H9 (cell line): ENCODE measurements at regions not wholly inside any gene's neighbourhood (a gene's known extent, or its start where the extent isn't known, plus 50 kb on each side); places are given as distances from the start of the nearest gene placed in this dataset.

Experiments
- DNase-seq: peaks from one replicate; pipeline ENCODE4 v3.0.0-alpha.2; 2017
- H2AFZ ChIP-seq: one replicate; pipeline ENCODE4 v1.6.1; 2013; ENCODE audit warnings: mild to moderate bottlenecking, low read length, control low read depth, moderate library complexity
- H2AK5ac ChIP-seq: 2 replicates; pipeline ENCODE4 v1.6.1; 2013; ENCODE audit warnings: low read length, control low read depth, mixed read lengths; ENCODE audit not compliant: insufficient read length
- H2BK120ac ChIP-seq: one replicate; pipeline ENCODE4 v1.6.1; 2013; ENCODE audit warnings: low read depth, mild to moderate bottlenecking, low read length, control low read depth, inconsistent platforms; ENCODE audit not compliant: poor library complexity, severe bottlenecking
- H2BK12ac ChIP-seq: 2 replicates; pipeline ENCODE4 v1.6.1; 2013; ENCODE audit warnings: low read length, control low read depth, mixed read lengths, low read depth; ENCODE audit not compliant: insufficient read length
- H2BK15ac ChIP-seq: 2 replicates; pipeline ENCODE4 v1.6.1; 2013; ENCODE audit warnings: low read depth, low read length, control low read depth
- H2BK20ac ChIP-seq: one replicate; pipeline ENCODE4 v1.6.1; 2013; ENCODE audit warnings: low read depth, mild to moderate bottlenecking, low read length, control low read depth, inconsistent platforms; ENCODE audit not compliant: poor library complexity, severe bottlenecking
- H2BK5ac ChIP-seq: 2 replicates; pipeline ENCODE4 v1.6.1; 2013; ENCODE audit warnings: low read length, control low read depth, mixed read lengths; ENCODE audit not compliant: insufficient read length
- H3K14ac ChIP-seq: 2 replicates; pipeline ENCODE4 v1.6.1; 2013; ENCODE audit warnings: low read length, control low read depth; ENCODE audit not compliant: insufficient read depth
- H3K18ac ChIP-seq: 2 replicates; pipeline ENCODE4 v1.6.1; 2013; ENCODE audit warnings: low read depth, mild to moderate bottlenecking, mixed read lengths, low read length, control low read depth; ENCODE audit not compliant: insufficient read length
- H3K23ac ChIP-seq: 2 replicates; pipeline ENCODE4 v1.6.1; 2013; ENCODE audit warnings: low read length, control low read depth, mixed read lengths, low read depth; ENCODE audit not compliant: insufficient read length
- H3K23me2 ChIP-seq: 2 replicates; pipeline ENCODE4 v1.6.1; 2013; ENCODE audit warnings: low read depth, mild to moderate bottlenecking, mixed read lengths, low read length, control low read depth; ENCODE audit not compliant: insufficient read length, poor library complexity, severe bottlenecking
- H3K27ac ChIP-seq: 2 replicates; pipeline ENCODE4 v1.5.1; 2013; ENCODE audit warnings: low read length, control low read depth, mixed read lengths, low read depth; ENCODE audit not compliant: insufficient read length
- H3K27me3 ChIP-seq: 2 replicates; pipeline ENCODE4 v1.6.1; 2013; ENCODE audit warnings: low read length, control low read depth, inconsistent platforms; ENCODE audit not compliant: insufficient read depth
- H3K4ac ChIP-seq: 2 replicates; pipeline ENCODE4 v1.6.1; 2013; ENCODE audit warnings: low read depth, mild to moderate bottlenecking, control low read depth, inconsistent platforms, low read length, moderate library complexity
- H3K4me1 ChIP-seq: 2 replicates; pipeline ENCODE4 v1.6.1; 2013; ENCODE audit warnings: low read length, control low read depth, inconsistent platforms; ENCODE audit not compliant: insufficient read depth
- H3K4me2 ChIP-seq: 2 replicates; pipeline ENCODE4 v1.6.1; 2013; ENCODE audit warnings: low read length, control low read depth, mixed read lengths; ENCODE audit not compliant: insufficient read length, insufficient read depth
- H3K56ac ChIP-seq: 2 replicates; pipeline ENCODE4 v1.6.1; 2013; ENCODE audit warnings: low read depth, mild to moderate bottlenecking, mixed read lengths, low read length, control low read depth; ENCODE audit not compliant: insufficient read length
- H3K79me1 ChIP-seq: 2 replicates; pipeline ENCODE4 v1.6.1; 2013; ENCODE audit warnings: low read depth, mild to moderate bottlenecking, moderate library complexity, low read length, control low read depth, inconsistent platforms; ENCODE audit not compliant: insufficient read depth, poor library complexity, severe bottlenecking
- H3K79me2 ChIP-seq: 2 replicates; pipeline ENCODE4 v1.6.1; 2013; ENCODE audit warnings: low read length, control low read depth, inconsistent platforms; ENCODE audit not compliant: insufficient read depth
- H3K9ac ChIP-seq: 2 replicates; pipeline ENCODE4 v1.6.1; 2013; ENCODE audit warnings: low read length, control low read depth, mixed read lengths; ENCODE audit not compliant: insufficient read length; ENCODE audit errors: extremely low read depth
- H3K9me3 ChIP-seq: one replicate; pipeline ENCODE4 v1.6.1; 2013; ENCODE audit warnings: low read depth, low read length, inconsistent platforms; ENCODE audit not compliant: control insufficient read depth
- H3T11ph ChIP-seq: one replicate; pipeline ENCODE4 v1.6.1; 2013; ENCODE audit warnings: mild to moderate bottlenecking, low read length, control low read depth, inconsistent platforms
- H4K20me1 ChIP-seq: one replicate; pipeline ENCODE4 v1.6.1; 2013; ENCODE audit not compliant: control insufficient read depth, insufficient read length, insufficient read depth
- H4K5ac ChIP-seq: 2 replicates; pipeline ENCODE4 v1.6.1; 2013; ENCODE audit warnings: low read depth, mild to moderate bottlenecking, mixed read lengths, low read length, control low read depth; ENCODE audit not compliant: insufficient read length
- H4K8ac ChIP-seq: replicated peaks from 2 replicates; pipeline ENCODE4 v1.6.1; 2013; ENCODE audit warnings: low read length, control low read depth, mixed read lengths, low read depth; ENCODE audit not compliant: insufficient read length
- H4K91ac ChIP-seq: 2 replicates; pipeline ENCODE4 v1.6.1; 2013; ENCODE audit warnings: low read depth, mild to moderate bottlenecking, moderate library complexity, mixed read lengths, low read length, control low read depth; ENCODE audit not compliant: insufficient read length
- H3K27ac Mint-ChIP-seq, 3 experiments: 2 replicates in 2 of 3; 3 replicates in 1 of 3; pipeline ENCODE4 v1.8.0; 2020 to 2021; ENCODE audit warnings: mixed read lengths in 3 of 3, mild to moderate bottlenecking in 1 of 3, moderate library complexity in 1 of 3
- H3K27me3 Mint-ChIP-seq: 2 replicates; pipeline ENCODE4 v1.8.0; 2021; ENCODE audit warnings: low read depth, mild to moderate bottlenecking, moderate library complexity, mixed read lengths
- H3K36me3 Mint-ChIP-seq, 3 experiments: 2 replicates in 2 of 3; 3 replicates in 1 of 3; pipeline ENCODE4 v1.8.0; 2020 to 2021; ENCODE audit warnings: low read depth in 3 of 3, mixed read lengths in 3 of 3; ENCODE audit not compliant: insufficient read depth in 1 of 3
- H3K4me1 Mint-ChIP-seq, 2 experiments: 2 replicates each; pipeline ENCODE4 v1.8.0; 2020; ENCODE audit warnings: mixed read lengths in 2 of 2
- H3K4me3 Mint-ChIP-seq, 2 experiments: 2 replicates in 1 of 2; 3 replicates in 1 of 2; pipeline ENCODE4 v1.8.0; 2020 to 2021; ENCODE audit warnings: mild to moderate bottlenecking in 2 of 2, mixed read lengths in 2 of 2, moderate library complexity in 1 of 2
- H3K9me3 Mint-ChIP-seq, 2 experiments: 2 replicates in 1 of 2; 3 replicates in 1 of 2; pipeline ENCODE4 v1.8.0; 2020; ENCODE audit warnings: mild to moderate bottlenecking in 2 of 2, mixed read lengths in 2 of 2, moderate library complexity in 1 of 2
- CTCF ChIP-seq: fragments of 200-600 bp; sonication (generic); conservative IDR thresholded peaks from 3 replicates; pipeline ENCODE4 v1.8.0; 2021; ENCODE audit warnings: antibody characterized with exemption, mild to moderate bottlenecking
- WGBS: extraction: QIAGEN DNeasy Blood & Tissue Kit; methylation state at CpG from one replicate; pipeline ENCODE4 v1.1.7; 2013; ENCODE audit warnings: missing lambda C conversion rate, low lambda C conversion rate, mixed read lengths; ENCODE audit not compliant: insufficient read length; ENCODE audit errors: extremely low coverage; 5-methylcytosine and 5-hydroxymethylcytosine counted together

- Histone ChIP-seq H3K18ac (no peak overlapping the region), H2BK12ac (no peak overlapping the region), H3K56ac (no peak overlapping the region), H3K23me2 (no peaks in the 10 kb centered on the region), H3K23ac (no peak overlapping the region), H3K4ac (no peak overlapping the region), H4K8ac (no peak overlapping the region), H3K27ac (no peak overlapping the region), H2AK5ac (no peak overlapping the region), H3K14ac (no peak overlapping the region), H2BK20ac (no peak overlapping the region), H3K9ac (no peak overlapping the region), H4K20me1 (no peaks in the 10 kb centered on the region), H2BK5ac (no peak overlapping the region), H2AFZ (no peak overlapping the region), H3T11ph (no peak overlapping the region), H2BK15ac (no peak overlapping the region), H3K4me1 (no peaks in the 10 kb centered on the region), H4K91ac (no peak overlapping the region), H3K79me2 (no peaks in the 10 kb centered on the region), H2BK120ac (no peak overlapping the region), H3K79me1 (no peaks in the 10 kb centered on the region), H3K27me3 (no peaks in the 10 kb centered on the region), H3K9me3 (no peaks in the 10 kb centered on the region), H3K4me2 (no peak overlapping the region), H4K5ac (no peak overlapping the region)
- no peak for DNase-seq
- no peaks in the 10 kb centered on the region for H3K36me3 Mint-ChIP-seq
- TF ChIP-seq CTCF = no peak
- H3K9me3 Mint-ChIP-seq = no peaks in the 10 kb centered on the region
- H3K27me3 Mint-ChIP-seq = no peaks in the 10 kb centered on the region
- WGBS = no CpG with 5 or more reads among the region's 3 CpGs
- no peak overlapping the region for H3K27ac Mint-ChIP-seq
- peaks cover 3 to 4% of the 10 kb centered on the region in 2 experiments; a peak in 2 of 4 replicates for H3K4me1 Mint-ChIP-seq
- H3K4me3 Mint-ChIP-seq = no peak overlapping the region
These were observed 786.1 kb downstream of the PDHA2 start for GRCh38 chr4:96626023-96626422.
